Sigmoid colon (tissue), 6 donors: ENCODE measurements at regions not wholly inside any gene's neighbourhood (a gene's known extent, or its start where the extent isn't known, plus 50 kb on each side); places are given as distances from the start of the nearest gene placed in this dataset.

Experiments used
- DNase-seq: peaks from one replicate; pipeline ENCODE4 v3.0.0-alpha.2; 2019
- H3K27ac ChIP-seq, 4 donors: fragments of 200-600 bp; sonication (generic); one replicate each; pipeline ENCODE4 v1.5.1; 2016 to 2019; ENCODE audit warnings: mild to moderate bottlenecking in 1 of 4
- H3K27me3 ChIP-seq, 3 donors: fragments of 200-600 bp; sonication (generic); one replicate each; pipeline ENCODE4 v1.5.1; 2019; ENCODE audit warnings: mild to moderate bottlenecking in 1 of 3
- H3K36me3 ChIP-seq, 4 donors: fragments of 200-600 bp; sonication (generic); one replicate each; pipeline ENCODE4 v1.5.1; 2016 to 2019
- H3K4me1 ChIP-seq, 4 donors: fragments of 200-600 bp; sonication (generic); one replicate each; pipeline ENCODE4 v1.5.1; 2017 to 2019
- H3K4me3 ChIP-seq, 4 donors: fragments of 200-600 bp; sonication (generic); one replicate each; pipeline ENCODE4 v1.5.1; 2017 to 2019; ENCODE audit warnings: mild to moderate bottlenecking in 2 of 4, moderate library complexity in 1 of 4
- H3K9me3 ChIP-seq, 4 donors: fragments of 200-600 bp in 3 of 4; sonication (generic) in 3 of 4; one replicate each; pipeline versions ENCODE4 v1.5.1 to v1.6.1; 2013 to 2019
- EP300 ChIP-seq, 4 donors: sonication (generic); formaldehyde crosslinking; IDR thresholded peaks; one replicate each; pipeline ENCODE4 v1.6.1; 2017; ENCODE audit warnings: antibody characterized with exemption in 4 of 4
- POLR2A ChIP-seq, 2 donors: fragments of 450-650 bp; IDR thresholded peaks; one replicate each; pipeline ENCODE4 v1.6.1; 2016; ENCODE audit warnings: antibody characterized with exemption in 2 of 2, mild to moderate bottlenecking in 2 of 2, moderate library complexity in 2 of 2
- POLR2AphosphoS5 ChIP-seq, 4 donors: sonication (generic); formaldehyde crosslinking; IDR thresholded peaks; one replicate each; pipeline ENCODE4 v1.6.1; 2017; ENCODE audit warnings: antibody characterized with exemption in 4 of 4
- WGBS, 2 donors: extraction: QIAGEN DNeasy Blood & Tissue Kit; methylation state at CpG; one replicate each; pipeline ENCODE4 v1.1.7; 2013; 5-methylcytosine and 5-hydroxymethylcytosine counted together
- intact Hi-C: fragments of 100-400 bp; cut with DNase I; formaldehyde crosslinking; loops from one replicate; pipeline ENCODE4 v1.15.1; 2023
- TF ChIP-seq, protein P1 (sequence below), 4 experiments: fragments of 450-650 bp in 3 of 4; fragments of 200-600 bp in 1 of 4; IDR thresholded peaks; one replicate each; pipeline ENCODE4 v1.5.1; 2016 to 2019; ENCODE audit warnings: antibody characterized with exemption in 4 of 4, mild to moderate bottlenecking in 3 of 4, moderate library complexity in 2 of 4
- donor health status: healthy with polysubstance abuse.
- donor health status: healthy.

DNA sequence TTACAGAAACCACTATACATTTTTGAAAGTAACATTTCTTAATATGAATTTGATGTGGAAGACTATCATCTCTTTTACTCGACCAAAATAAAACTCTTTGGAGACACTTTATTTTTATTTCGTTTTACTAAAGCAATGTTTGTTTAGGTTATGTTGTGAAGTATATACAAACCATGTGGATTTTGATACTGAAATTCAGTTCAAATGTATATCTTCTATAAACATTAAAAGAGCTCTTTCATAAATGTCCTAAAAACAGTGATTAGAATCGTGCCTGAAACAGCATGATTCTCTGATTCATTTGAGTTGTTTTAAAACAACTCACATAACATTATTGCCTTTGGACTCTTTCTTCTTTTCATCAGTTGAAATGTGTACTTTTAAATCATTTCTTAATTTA, 373.7 kb upstream of the GOLIM4 start:
- 35 to 73% methylated on average over 3 of the region's 3 CpGs for WGBS, 2 donors
- Histone ChIP-seq H3K36me3 (no peaks in the 10 kb centered on the region), H3K27me3 (no peaks in the 10 kb centered on the region), H3K4me3 (no peak overlapping the region), H3K27ac (no peak overlapping the region), H3K4me1 (no peaks in the 10 kb centered on the region), H3K9me3 (no peaks in the 10 kb centered on the region)
- intact Hi-C loops = no loop called here
- no peak for DNase-seq
- TF ChIP-seq POLR2AphosphoS5 (IDR thresholded peaks at IDR 0.05) (no peak), POLR2A (IDR thresholded peaks at IDR 0.05) (no peak), EP300 (IDR thresholded peaks at IDR 0.05) (no peak)
- TF ChIP-seq, protein P1, sequence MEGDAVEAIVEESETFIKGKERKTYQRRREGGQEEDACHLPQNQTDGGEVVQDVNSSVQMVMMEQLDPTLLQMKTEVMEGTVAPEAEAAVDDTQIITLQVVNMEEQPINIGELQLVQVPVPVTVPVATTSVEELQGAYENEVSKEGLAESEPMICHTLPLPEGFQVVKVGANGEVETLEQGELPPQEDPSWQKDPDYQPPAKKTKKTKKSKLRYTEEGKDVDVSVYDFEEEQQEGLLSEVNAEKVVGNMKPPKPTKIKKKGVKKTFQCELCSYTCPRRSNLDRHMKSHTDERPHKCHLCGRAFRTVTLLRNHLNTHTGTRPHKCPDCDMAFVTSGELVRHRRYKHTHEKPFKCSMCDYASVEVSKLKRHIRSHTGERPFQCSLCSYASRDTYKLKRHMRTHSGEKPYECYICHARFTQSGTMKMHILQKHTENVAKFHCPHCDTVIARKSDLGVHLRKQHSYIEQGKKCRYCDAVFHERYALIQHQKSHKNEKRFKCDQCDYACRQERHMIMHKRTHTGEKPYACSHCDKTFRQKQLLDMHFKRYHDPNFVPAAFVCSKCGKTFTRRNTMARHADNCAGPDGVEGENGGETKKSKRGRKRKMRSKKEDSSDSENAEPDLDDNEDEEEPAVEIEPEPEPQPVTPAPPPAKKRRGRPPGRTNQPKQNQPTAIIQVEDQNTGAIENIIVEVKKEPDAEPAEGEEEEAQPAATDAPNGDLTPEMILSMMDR (IDR thresholded peaks at IDR 0.05) = no peak

DNA sequence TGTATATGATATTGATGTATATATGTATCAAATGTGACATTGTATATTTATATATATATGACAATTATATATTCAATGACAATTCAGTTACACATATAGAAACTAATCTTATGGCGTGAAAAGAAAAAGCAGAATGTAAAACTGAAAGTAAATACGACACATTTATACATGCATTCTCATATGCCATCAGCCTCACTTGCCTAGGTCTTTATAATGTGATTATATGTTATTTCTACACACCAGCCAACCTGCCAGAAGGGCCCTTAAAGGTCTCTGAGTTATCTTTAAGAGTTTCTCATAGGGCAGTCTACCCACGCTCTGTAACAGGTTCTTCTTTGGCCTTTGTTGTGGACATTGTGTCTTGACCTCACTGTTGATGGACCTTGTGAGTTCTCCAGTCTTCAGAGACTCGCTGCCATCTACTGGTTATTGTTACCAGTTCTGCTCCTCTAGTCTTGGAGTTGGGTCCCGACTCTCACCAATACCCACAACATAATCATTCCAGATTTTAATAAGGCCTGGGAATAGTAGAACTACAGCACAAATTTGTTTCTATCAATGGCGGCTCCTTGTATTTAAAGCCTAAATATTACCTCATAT, 371.5 kb upstream of the GOLIM4 start:
- H3K27me3 ChIP-seq = no peaks in the 10 kb centered on the region
- WGBS, 2 donors = 45 to 50% methylated on average over 6 of the region's 6 CpGs
- no peaks in the 10 kb centered on the region for H3K36me3 ChIP-seq
- intact Hi-C loops = no loop called here
- no peak for DNase-seq
- TF ChIP-seq, protein P1 (IDR thresholded peaks at IDR 0.05) = no peak
- TF ChIP-seq POLR2AphosphoS5 (IDR thresholded peaks at IDR 0.05) (no peak), POLR2A (IDR thresholded peaks at IDR 0.05) (no peak), EP300 (IDR thresholded peaks at IDR 0.05) (no peak)
- no peaks in the 10 kb centered on the region for H3K4me1 ChIP-seq
- H3K9me3 ChIP-seq = no peaks in the 10 kb centered on the region
- H3K4me3 ChIP-seq = no peak overlapping the region
- H3K27ac ChIP-seq = no peak overlapping the region

DNA sequence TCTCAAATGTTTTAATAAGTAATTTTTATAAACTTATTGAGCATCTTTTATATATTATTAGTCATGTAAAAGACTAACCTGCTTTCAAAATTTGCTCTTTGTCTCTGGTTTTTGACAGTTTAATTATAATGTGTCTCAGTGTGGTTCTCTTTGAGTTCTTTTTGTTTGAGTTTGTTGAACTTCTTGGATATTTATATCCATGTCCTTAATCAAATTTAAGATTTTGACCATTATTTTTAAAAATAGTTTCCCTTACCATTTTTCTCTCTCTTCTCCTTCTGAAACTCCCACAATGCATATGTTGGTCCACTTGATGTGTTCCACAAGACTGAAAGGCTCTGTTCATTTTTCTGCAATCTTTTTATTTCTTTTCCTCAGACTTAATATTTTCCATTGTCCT, 366.1 kb upstream of the GOLIM4 start:
- TF ChIP-seq, protein P1 (IDR thresholded peaks at IDR 0.05) = no peak
- TF ChIP-seq POLR2A (IDR thresholded peaks at IDR 0.05) (no peak), POLR2AphosphoS5 (IDR thresholded peaks at IDR 0.05) (no peak), EP300 (IDR thresholded peaks at IDR 0.05) (no peak)
- Histone ChIP-seq H3K27ac (no peak overlapping the region), H3K27me3 (no peaks in the 10 kb centered on the region), H3K36me3 (no peaks in the 10 kb centered on the region), H3K4me1 (no peaks in the 10 kb centered on the region), H3K9me3 (no peaks in the 10 kb centered on the region), H3K4me3 (no peak overlapping the region)
- DNase-seq = no peak
- intact Hi-C loops = no loop called here

DNA sequence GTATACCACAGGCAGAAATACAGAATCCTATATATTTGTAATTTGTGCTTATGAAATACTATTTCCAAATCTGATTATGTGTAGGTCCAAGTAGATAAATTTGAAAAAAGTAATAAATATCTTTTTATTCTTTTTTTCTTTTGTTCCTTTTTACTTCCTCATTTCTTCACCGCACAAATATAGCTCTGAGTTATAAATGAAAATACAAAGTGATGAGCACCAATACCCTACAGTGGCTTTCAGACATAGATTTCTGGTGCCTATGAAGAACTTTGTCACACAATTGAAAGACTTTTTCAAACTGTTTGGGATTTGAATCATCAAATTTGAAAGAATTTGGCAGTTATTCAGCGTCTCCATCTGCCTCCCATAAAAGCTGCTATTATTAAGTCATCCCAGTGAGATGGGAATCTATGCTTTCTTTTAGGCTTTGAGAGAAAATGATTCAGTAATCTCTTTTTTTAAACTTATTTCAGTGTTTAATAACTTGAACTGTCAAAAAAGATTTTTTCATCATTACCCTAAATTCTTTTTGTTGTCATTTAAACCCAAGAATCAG, 363.6 kb upstream of the GOLIM4 start:
- H3K4me3 ChIP-seq = no peak overlapping the region
- H3K27me3 ChIP-seq = no peaks in the 10 kb centered on the region
- no peak overlapping the region for H3K27ac ChIP-seq
- no peaks in the 10 kb centered on the region for H3K9me3 ChIP-seq
- intact Hi-C loops = no loop called here
- no peak for DNase-seq
- H3K4me1 ChIP-seq = no peaks in the 10 kb centered on the region
- 46 to 55% methylated on average over 2 of the region's 2 CpGs for WGBS, 2 donors
- H3K36me3 ChIP-seq = no peaks in the 10 kb centered on the region
- no peak for TF ChIP-seq POLR2AphosphoS5 (IDR thresholded peaks at IDR 0.05)
- no peak for TF ChIP-seq POLR2A (IDR thresholded peaks at IDR 0.05)
- no peak for TF ChIP-seq EP300 (IDR thresholded peaks at IDR 0.05)
- TF ChIP-seq, protein P1 (IDR thresholded peaks at IDR 0.05) = no peak
